SK-N-SH treated with all-trans-retinoic acid at 6 μM for 48 hours (cell line): ENCODE measurements at regions not wholly inside any gene's neighbourhood (a gene's known extent, or its start where the extent isn't known, plus 50 kb on each side); places are given as distances from the start of the nearest gene placed in this dataset.
"Not testable (repeated sequence)": the region's sequence is repeated elsewhere in the genome, so short reads cannot be mapped to it uniquely, and the experiment has no call there.

Experiments used
- ATAC-seq: fragments of 200-7000 bp; cut with Tn5 transposase; 3 replicates; pipeline ENCODE4 v1.9.1; 2020; ENCODE audit warnings: mild to moderate bottlenecking, moderate library complexity
- BACH2 ChIP-seq: fragments of 250-450 bp; sonication (Bioruptor Pico); IDR thresholded peaks from 2 replicates; pipeline ENCODE4 v1.9.0; 2021; ENCODE audit warnings: mild to moderate bottlenecking, borderline replicate concordance
- CSDC2 ChIP-seq: fragments of 250-450 bp; sonication (Bioruptor Pico); IDR thresholded peaks from 2 replicates; pipeline ENCODE4 v1.5.0; 2020; ENCODE audit warnings: mild to moderate bottlenecking, moderate library complexity
- ESRRG ChIP-seq: fragments of 250-450 bp; sonication (Bioruptor Pico); IDR thresholded peaks from 2 replicates; pipeline ENCODE4 v1.6.1; 2021; ENCODE audit warnings: mild to moderate bottlenecking
- ISL1 ChIP-seq: fragments of 250-450 bp; sonication (Bioruptor Pico); IDR thresholded peaks from 2 replicates; pipeline ENCODE4 v2.1.2; 2022; ENCODE audit warnings: mild to moderate bottlenecking, moderate library complexity
- OSR1 ChIP-seq: fragments of 250-450 bp; sonication (Bioruptor Pico); IDR thresholded peaks from 2 replicates; pipeline ENCODE4 v1.8.0; 2022; ENCODE audit warnings: moderate library complexity, mild to moderate bottlenecking, inconsistent platforms
- POU6F1 ChIP-seq: fragments of 250-450 bp; sonication (Bioruptor Pico); IDR thresholded peaks from 2 replicates; pipeline ENCODE4 v1.8.0; 2021; ENCODE audit warnings: low read depth, mild to moderate bottlenecking, moderate library complexity, borderline replicate concordance
- PPARA ChIP-seq: fragments of 250-450 bp; sonication (Bioruptor Pico); IDR thresholded peaks from 2 replicates; pipeline ENCODE4 v1.5.0; 2020; ENCODE audit warnings: mild to moderate bottlenecking, borderline replicate concordance
- RARB ChIP-seq: fragments of 250-450 bp; sonication (Bioruptor Pico); IDR thresholded peaks from 2 replicates; pipeline ENCODE4 v1.8.0; 2021; ENCODE audit warnings: mild to moderate bottlenecking, moderate library complexity
- SNAI2 ChIP-seq: fragments of 250-450 bp; sonication (Bioruptor Pico); IDR thresholded peaks from 2 replicates; pipeline ENCODE4 v1.5.0; 2020; ENCODE audit warnings: mild to moderate bottlenecking, moderate library complexity
- TOX ChIP-seq: fragments of 250-450 bp; sonication (Bioruptor Pico); IDR thresholded peaks from 2 replicates; pipeline ENCODE4 v1.8.0; 2021; ENCODE audit warnings: mild to moderate bottlenecking, moderate library complexity, borderline replicate concordance
- ZC3H10 ChIP-seq: fragments of 250-450 bp; sonication (Bioruptor Pico); IDR thresholded peaks from 2 replicates; pipeline ENCODE4 v1.5.1; 2021; ENCODE audit warnings: mild to moderate bottlenecking, moderate library complexity
- ZFP30 ChIP-seq: fragments of 450-650 bp; formaldehyde crosslinking; IDR thresholded peaks from 2 replicates; pipeline ENCODE4 v1.5.0; 2022; ENCODE audit warnings: mild to moderate bottlenecking, moderate library complexity
- ZNF565 ChIP-seq: fragments of 450-650 bp; formaldehyde crosslinking; conservative IDR thresholded peaks from 2 replicates; pipeline ENCODE4 v1.5.0; 2020; ENCODE audit warnings: low read depth, mild to moderate bottlenecking, moderate library complexity
- ZNF70 ChIP-seq: fragments of 450-650 bp; formaldehyde crosslinking; IDR thresholded peaks from 2 replicates; pipeline ENCODE4 v1.5.0; 2020; ENCODE audit warnings: mild to moderate bottlenecking, moderate library complexity
- ZNF8 ChIP-seq: fragments of 450-650 bp; formaldehyde crosslinking; IDR thresholded peaks from 2 replicates; pipeline ENCODE4 v1.5.0; 2020; ENCODE audit warnings: mild to moderate bottlenecking, moderate library complexity
- TF ChIP-seq, protein P1 (sequence below): fragments of 250-450 bp; sonication (Bioruptor Pico); IDR thresholded peaks from 2 replicates; pipeline ENCODE4 v1.5.0; 2020; ENCODE audit warnings: mild to moderate bottlenecking, moderate library complexity
- TF ChIP-seq, protein P2 (sequence below): fragments of 250-450 bp; sonication (Bioruptor Pico); IDR thresholded peaks from 2 replicates; pipeline ENCODE4 v1.5.1; 2021; ENCODE audit warnings: mild to moderate bottlenecking, moderate library complexity
- TF ChIP-seq, protein P3 (sequence below): fragments of 250-450 bp; sonication (Bioruptor Pico); IDR thresholded peaks from 2 replicates; pipeline ENCODE4 v1.5.1; 2020; ENCODE audit warnings: low read depth, mild to moderate bottlenecking, moderate library complexity

GRCh38 chr22:23380230-23380573, 199.9 kb downstream of the IGLL1 start (continued):
- TF ChIP-seq, protein P1, sequence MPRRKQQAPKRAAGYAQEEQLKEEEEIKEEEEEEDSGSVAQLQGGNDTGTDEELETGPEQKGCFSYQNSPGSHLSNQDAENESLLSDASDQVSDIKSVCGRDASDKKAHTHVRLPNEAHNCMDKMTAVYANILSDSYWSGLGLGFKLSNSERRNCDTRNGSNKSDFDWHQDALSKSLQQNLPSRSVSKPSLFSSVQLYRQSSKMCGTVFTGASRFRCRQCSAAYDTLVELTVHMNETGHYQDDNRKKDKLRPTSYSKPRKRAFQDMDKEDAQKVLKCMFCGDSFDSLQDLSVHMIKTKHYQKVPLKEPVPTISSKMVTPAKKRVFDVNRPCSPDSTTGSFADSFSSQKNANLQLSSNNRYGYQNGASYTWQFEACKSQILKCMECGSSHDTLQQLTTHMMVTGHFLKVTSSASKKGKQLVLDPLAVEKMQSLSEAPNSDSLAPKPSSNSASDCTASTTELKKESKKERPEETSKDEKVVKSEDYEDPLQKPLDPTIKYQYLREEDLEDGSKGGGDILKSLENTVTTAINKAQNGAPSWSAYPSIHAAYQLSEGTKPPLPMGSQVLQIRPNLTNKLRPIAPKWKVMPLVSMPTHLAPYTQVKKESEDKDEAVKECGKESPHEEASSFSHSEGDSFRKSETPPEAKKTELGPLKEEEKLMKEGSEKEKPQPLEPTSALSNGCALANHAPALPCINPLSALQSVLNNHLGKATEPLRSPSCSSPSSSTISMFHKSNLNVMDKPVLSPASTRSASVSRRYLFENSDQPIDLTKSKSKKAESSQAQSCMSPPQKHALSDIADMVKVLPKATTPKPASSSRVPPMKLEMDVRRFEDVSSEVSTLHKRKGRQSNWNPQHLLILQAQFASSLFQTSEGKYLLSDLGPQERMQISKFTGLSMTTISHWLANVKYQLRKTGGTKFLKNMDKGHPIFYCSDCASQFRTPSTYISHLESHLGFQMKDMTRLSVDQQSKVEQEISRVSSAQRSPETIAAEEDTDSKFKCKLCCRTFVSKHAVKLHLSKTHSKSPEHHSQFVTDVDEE (CRISPR knock-in tag), result no peak
- TF ChIP-seq ZNF70 (CRISPR knock-in tag), result no peak
- no peak for TF ChIP-seq ZFP30
- TF ChIP-seq, protein P2, sequence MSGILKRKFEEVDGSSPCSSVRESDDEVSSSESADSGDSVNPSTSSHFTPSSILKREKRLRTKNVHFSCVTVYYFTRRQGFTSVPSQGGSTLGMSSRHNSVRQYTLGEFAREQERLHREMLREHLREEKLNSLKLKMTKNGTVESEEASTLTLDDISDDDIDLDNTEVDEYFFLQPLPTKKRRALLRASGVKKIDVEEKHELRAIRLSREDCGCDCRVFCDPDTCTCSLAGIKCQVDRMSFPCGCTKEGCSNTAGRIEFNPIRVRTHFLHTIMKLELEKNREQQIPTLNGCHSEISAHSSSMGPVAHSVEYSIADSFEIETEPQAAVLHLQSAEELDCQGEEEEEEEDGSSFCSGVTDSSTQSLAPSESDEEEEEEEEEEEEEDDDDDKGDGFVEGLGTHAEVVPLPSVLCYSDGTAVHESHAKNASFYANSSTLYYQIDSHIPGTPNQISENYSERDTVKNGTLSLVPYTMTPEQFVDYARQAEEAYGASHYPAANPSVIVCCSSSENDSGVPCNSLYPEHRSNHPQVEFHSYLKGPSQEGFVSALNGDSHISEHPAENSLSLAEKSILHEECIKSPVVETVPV (CRISPR knock-in tag), result no peak
- TF ChIP-seq PPARA (CRISPR knock-in tag), result no peak

- not testable (repeated sequence) for ATAC-seq
Measured at GRCh38 chr22:23379540-23380229, 199.4 kb downstream of the BCR start.

DNA sequence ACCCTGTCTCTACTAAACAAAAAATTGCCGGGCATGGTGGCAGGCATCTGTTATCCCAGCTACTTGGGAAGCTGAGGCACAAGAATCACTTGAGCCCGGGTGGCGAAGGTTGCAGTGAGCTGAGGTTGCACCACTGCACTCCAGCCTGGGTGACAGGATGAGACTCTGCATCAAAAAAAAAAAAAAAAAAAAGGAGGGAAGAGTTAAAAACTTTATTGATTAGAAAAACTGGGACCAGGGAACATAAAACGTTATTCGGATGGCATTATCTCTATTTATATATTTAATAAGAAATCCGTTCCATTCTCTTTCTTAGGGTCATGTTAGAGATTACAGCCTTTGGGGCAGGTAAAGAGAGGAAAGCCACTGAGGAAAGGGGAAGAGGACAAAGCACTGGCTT, 197.5 kb downstream of the BCR start:
- no peak for ATAC-seq
- TF ChIP-seq POU6F1 (CRISPR knock-in tag) (no peak), ESRRG (CRISPR knock-in tag) (no peak)

GRCh38 chr22:23376256-23376655, 195.9 kb downstream of the BCR start:
- peak; percentile 77 for ATAC-seq
- TF ChIP-seq, protein P1 (CRISPR knock-in tag), result no peak
- TF ChIP-seq ZC3H10 (CRISPR knock-in tag) (no peak), ZNF8 (CRISPR knock-in tag) (no peak), ISL1 (CRISPR knock-in tag) (no peak), ESRRG (CRISPR knock-in tag) (no peak), ZNF70 (CRISPR knock-in tag) (no peak), BACH2 (CRISPR knock-in tag) (no peak), OSR1 (CRISPR knock-in tag) (no peak), POU6F1 (CRISPR knock-in tag) (no peak), ZNF565 (CRISPR knock-in tag) (no peak), SNAI2 (CRISPR knock-in tag) (no peak), RARB (CRISPR knock-in tag) (no peak), CSDC2 (no peak), TOX (CRISPR knock-in tag) (no peak)
- TF ChIP-seq, protein P3, sequence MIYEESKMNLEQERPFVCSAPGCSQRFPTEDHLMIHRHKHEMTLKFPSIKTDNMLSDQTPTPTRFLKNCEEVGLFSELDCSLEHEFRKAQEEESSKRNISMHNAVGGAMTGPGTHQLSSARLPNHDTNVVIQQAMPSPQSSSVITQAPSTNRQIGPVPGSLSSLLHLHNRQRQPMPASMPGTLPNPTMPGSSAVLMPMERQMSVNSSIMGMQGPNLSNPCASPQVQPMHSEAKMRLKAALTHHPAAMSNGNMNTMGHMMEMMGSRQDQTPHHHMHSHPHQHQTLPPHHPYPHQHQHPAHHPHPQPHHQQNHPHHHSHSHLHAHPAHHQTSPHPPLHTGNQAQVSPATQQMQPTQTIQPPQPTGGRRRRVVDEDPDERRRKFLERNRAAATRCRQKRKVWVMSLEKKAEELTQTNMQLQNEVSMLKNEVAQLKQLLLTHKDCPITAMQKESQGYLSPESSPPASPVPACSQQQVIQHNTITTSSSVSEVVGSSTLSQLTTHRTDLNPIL (CRISPR knock-in tag), result no peak
